ENCODE measurements at regions not wholly inside any gene's neighbourhood (a gene's known extent, or its start where the extent isn't known, plus 50 kb on each side); places are given as distances from the start of the nearest gene placed in this dataset.

GRCh38 chr17:72534265-72534664, 413.4 kb downstream of the SOX9 start:
- no peak for DNase-seq

GRCh38 chr17:72534776-72535175, 414.0 kb downstream of the SOX9 start:
- DNase-seq, result no peak

DNA sequence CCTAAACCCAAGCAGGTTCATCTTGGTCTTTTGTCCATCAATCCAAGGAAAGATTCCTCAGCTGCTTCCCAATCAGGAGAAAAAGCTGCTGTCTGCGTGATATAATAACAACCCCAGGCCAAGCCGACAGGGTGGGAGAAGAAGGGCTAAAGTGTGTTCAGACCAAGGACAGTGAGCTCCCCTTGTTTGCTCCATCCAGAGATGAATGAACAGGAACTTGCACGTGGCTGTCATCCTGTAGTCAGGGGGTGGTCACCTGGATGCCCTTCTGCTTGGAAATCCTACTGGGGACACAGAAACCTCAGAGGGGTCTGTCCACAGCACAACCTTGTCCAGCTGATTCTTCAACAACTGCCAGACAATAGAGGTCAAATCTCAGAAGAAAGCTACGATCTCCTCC, 414.5 kb downstream of the SOX9 start:
- DNase-seq, result no peak

- DNase-seq, result no peak
Measured at GRCh38 chr17:72535779-72536178, 415.0 kb downstream of the SOX9 start.

- DNase-seq, result no peak
Measured at GRCh38 chr17:72536788-72537187, 416.0 kb downstream of the SOX9 start.

- no peak for DNase-seq
Measured at GRCh38 chr17:72538443-72538842, 417.6 kb downstream of the SOX9 start.

DNA sequence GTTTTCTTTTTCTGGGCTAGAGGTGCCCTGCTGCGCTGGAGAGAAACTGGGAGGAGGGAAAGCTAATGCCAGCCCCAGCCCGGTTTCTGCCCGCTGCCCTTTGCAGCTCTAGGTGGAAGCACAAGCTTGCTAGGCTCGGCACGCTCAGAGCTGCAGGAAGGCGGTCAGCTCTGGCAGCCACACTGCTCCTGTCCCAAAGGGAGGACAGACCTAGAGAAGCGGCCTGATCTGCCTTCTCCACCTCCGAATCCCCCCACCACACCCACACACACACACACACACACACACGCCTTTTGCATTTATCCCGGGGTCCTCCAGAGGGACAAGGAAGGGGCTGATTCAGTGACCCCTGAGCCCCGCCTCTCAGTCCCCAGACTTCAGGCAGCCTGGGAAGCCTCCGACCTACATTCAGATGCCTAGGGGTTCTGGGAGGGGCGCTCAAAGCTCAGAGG, 418.1 kb downstream of the SOX9 start:
- no peak for DNase-seq

DNA sequence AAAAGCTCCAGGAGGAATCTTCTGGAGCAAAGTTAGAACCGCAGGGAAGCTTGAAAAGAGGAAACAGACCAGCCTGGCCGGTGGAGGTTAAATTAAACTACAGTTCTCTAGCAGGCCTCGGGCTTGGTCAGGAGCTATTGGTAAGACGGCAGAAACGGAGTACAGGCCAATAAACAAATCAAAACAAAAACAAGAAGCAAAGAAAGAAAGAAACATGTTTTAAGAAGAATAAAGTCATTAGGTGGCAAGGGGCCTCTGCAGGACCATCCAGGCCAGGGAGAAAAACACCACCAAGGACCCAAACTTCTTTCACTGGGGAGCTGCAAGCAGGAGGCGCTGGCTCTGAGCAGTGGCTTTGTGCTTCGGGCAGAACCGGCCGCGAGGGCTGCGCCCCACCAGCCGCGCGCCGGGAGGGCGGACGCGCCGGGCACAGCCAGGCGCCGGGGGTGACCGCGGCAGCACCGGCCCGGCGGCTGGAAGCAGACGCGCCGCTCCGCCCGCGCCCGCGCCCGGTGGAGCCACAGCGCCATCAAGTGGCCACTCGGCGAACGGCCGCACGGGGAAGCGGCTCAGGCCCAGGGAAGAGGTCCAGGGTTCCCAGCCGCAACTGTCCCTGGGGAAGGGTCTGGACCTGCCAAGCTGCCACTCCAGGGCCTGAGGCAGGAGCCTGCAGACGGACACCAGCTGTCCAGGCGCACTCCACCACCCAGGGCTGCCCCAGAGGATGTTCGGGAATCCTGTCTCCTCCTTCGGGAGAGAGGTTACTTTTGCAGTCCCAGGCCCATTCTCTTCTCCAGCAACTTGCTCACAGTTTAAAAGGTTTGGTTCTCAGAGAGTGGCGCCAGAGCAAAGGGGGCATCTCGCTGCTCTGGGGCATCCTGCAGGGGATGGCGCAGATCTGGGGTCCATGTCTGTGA, 419.4 kb downstream of the SOX9 start:
- peak; percentile 75 for DNase-seq

DNA sequence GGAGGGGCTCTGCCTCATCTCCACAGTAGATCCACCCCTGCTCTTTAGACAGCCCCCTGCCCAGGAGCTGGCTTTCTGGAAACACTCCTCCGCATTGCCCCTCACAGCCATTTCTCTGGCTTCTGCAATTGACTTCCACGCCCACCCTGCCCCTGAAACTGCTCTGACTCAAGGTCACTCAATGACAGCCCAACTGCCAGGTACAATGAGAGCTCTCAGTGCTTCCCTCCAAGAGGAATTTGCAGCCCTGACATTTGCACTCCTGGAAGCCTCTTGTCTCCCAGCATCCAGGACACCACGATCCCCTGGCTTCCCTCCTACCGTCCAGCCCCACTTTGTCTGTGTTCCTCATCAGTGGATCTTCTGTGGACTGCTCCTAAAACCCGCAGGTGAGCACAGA, 421.5 kb downstream of the SOX9 start:
- DNase-seq, result no peak

- DNase-seq, result no peak
Measured at GRCh38 chr17:72545766-72546165, 424.9 kb downstream of the SOX9 start.

DNA sequence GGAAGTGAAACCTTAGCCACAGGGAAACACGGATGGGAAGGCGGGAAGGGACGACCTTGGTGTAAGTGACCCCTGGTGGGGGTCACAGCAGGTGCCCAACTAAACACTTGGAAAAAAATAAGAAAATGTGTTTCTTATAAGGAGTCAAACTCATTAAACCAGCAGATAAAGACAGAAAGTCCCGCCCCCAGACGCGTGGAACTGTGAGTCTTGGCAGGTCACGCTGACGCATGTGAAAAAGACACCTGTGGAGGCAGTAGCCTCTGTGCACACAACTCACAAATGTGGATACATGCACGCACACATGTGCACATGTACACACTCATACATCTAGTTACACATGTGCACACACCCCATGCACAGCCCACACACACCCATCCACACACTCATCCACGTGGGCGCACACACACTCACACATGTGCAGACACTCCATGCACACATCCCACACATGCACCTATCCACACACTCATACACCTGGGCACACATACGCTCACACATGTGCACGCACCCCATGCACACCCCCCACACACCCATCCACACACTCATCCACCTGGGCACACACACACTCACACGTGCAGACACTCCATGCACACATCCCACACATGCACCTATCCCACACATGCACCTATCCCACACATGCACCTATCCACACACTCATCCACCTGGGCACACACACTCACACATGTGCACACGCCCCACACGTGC, 432.4 kb downstream of the SOX9 start:
- no peak for DNase-seq

DNA sequence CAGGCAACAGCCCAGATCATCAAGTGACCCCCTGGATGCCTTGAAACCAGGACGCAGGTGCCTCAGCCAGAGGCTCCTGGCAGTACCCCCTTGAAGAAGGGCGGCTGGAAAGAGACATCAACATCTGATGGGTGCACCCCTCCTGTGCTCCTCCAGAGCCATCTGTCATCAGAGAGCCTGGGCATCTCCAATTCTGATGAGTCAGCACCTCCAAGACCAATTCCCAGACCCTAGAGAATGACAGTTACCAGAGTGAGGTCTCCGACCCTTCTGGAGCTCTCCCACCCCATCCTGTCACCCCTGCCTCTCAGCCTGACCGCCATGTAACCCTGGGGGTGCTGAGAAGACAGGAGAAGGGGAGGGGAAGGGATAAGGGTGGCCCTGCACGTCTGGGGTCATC, 433.7 kb downstream of the SOX9 start:
- no peak for DNase-seq

DNA sequence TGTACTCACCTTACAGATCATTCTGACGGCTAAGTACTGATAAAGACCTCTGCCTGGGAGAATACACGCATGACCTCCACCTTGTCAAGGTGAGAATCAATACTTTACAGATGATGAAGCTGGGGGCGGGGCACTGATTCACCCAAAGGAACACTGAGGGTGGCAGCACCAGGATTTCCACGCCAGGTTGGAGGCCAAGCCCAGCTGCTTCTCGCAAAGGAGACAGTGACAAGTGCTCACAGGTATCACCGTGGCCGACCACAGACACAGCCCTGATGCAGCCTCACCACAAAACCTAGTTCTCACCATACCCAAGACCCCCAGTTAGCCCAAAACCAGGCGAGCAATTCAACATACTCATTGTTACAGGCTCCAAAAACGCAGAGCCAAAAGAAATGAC, 434.2 kb downstream of the SOX9 start:
- no peak for DNase-seq

DNA sequence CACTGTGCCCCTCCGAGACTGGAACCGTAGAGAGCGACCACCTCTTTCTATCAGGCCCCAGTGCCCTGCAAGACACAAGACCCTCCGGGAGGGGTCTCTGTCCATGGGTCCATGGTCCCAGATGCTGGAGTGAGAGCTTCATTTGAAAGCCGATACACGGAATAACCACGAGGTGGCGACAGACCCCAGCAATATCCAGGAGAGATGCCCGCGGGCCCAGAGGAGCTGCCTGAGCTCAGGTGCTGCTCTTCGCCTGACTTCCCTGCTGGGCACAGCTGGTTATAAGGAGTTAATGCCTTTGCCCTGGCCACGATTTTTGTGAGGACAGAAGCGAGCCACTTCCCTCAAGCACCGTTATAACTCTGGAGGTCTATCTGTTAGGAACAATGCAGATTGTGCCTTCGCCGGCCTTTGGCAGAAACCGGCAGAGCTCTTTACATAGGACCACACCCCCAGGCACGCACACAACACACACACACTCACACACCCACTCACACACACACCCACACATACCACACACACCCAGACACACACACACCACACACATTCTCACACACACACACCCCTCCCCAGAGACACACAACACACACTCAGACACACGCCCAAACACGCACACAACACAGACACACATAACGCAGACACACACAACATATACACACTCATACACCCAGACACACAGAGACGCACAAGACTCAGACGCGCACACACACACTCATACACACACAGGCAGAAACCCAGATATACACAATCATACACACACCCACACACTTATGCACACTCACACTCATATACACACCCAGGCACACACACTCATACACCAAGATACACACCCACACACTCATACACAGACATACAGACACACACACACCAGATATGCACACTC, 436.4 kb downstream of the SOX9 start:
- DNase-seq, result peak; percentile 72

DNA sequence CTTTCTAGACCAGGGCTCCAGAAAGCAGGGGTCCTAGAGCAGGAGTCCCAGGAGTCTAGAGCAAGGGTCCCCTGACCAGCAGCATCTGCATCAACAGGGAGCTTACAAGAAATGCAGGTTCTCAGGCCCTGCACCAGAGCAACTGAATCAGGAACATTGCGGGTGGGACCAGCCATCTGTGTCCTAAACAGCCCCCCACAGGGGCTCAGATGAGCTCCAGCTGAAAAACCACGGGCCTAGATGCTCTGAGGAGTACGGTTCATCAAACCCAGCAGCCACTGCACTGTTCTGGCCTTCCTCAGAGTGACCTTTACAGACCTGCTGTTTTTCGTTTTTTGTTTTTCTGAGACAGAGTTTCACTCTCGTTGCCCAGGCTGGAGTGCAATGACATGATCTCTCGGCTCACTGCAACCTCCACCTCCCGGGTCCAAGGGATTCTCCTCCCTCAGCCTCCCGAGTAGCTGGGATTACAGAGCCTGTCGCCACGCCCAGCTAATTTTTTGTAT, 438.2 kb downstream of the SOX9 start:
- no peak for DNase-seq

DNA sequence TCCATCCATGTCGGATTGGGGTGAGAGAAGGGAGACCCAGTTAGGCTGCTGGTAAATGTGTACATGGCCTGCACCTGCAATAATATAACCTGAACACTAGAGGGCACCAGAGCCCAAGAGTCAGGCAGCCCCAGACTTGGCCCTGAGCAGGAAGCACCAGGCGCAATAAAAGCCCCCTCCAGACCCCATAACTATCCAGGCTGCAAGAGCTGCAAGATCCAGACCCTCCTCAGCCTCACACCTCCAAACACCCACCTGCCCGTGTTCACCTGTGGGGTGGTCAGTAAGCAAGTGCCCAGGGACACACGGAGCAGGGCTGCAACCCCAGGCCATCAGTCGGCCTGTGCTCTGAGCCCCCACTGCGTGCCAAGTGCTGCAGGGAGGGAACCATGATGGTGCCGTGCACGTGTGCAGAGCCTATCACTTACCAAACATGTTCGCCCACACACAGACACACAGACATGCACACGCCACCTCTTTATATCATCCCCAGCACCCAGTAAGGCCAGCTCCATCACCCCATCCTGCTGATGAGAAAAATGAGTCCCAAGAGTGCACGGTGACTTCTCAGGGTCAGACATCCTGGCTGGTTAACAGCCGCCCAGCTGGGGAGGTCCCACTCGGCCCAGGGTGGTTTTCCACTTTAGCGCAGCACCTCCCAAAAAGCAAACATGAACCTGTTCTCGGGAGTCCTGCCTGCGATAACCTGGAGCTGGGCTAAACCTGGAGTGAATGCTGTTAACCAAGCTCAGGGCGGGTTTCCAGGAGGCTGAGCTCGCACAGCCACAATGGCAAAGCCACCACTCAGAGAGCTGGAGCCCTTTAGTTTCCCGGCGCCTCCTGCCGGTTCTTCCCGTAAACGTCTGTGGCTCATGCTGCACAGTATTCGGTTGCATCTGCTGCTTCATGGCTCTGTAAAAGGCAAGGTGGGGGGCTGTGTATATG, 439.8 kb downstream of the SOX9 start:
- DNase-seq, result peak; percentile 59

DNA sequence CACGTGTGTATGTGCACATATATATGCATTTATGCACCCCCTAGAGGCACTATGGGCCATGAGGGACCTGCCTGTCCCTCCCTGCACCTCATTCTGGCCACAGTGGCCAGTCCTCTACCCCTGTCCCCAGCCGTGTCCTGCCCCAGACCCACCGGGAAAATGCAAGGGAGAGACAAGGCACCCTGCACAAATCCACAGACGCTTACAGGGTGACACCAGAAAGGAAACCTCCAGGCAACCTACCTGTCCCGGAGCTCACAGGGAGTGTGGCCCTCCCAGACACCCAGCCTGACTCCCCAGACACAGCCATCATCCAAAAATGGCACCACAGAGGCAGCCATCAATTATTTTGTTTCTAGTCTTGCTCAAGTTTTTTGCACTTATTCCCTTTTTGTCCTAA, 440.4 kb downstream of the SOX9 start:
- no peak for DNase-seq

- no peak for DNase-seq
Measured at GRCh38 chr17:72561680-72562079, 440.9 kb downstream of the SOX9 start.

- no peak for DNase-seq
Measured at GRCh38 chr17:72562615-72563188, 441.9 kb downstream of the SOX9 start.

GRCh38 chr17:72563952-72564351, 443.1 kb downstream of the SOX9 start:
- no peak for DNase-seq

- DNase-seq, result no peak
Measured at GRCh38 chr17:72565006-72565405, 444.2 kb downstream of the SOX9 start.

All from NCI-H1092 treated with DMSO at 0.1 percent for 48 hours (cell line).